NT2/D1 (cell line): ENCODE measurements at regions not wholly inside any gene's neighbourhood (a gene's known extent, or its start where the extent isn't known, plus 50 kb on each side); places are given as distances from the start of the nearest gene placed in this dataset.

ENCODE experiments used
- SUZ12 ChIP-seq: IDR thresholded peaks from 2 replicates; pipeline ENCODE4 v1.6.1; 2011; ENCODE audit not compliant: insufficient read length, insufficient read depth; ENCODE audit errors: extremely low read depth
- YY1 ChIP-seq: IDR thresholded peaks from 2 replicates; pipeline ENCODE4 v1.6.1; 2011; ENCODE audit not compliant: insufficient read length, insufficient read depth

DNA sequence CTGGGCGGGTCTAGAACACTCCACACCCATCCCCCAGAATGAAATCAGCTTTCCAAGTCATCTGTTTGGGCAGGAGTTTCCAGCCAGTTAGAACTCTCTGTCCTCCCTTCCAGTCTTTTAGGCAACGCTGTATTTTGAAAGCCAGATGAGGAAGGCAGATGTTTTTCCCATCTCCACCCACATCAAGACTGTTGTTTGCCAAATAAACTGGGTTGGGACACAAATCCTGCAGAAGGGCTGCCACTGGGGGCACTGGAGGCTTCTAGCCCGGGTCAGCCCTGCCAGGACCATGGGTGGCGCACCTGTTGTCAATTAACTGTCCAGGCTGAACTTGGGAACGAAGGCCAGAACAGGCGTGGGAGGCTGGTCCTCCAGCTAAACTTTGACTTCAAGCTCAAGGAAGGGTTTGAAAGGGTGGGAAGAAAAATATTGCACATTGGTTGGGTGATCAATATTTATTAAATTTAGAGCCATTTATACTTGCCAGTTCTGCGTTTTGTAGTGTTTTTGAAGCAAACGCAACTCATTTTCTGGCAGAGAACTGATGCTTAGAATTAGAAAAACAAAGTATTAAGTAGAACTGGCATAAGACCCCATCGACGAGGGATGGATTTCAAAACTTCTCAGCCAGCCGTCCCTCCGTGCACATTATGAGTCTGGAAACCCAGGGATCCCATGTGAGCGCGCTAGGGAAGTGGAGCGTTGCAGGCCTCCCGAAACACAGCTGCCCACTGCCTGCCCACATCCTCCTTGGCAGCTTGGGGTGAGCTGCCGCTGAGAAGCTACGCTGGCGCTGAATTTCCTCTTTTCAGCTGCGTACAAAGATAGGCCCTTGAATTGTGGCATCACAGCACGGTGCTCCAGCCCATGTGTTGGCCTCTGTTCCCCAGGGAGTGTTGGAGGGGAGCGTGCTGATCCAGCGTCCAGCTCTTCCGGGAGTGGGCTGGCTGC is 297.4 kb downstream of the QKI start:
- TF ChIP-seq SUZ12 (no peak), YY1 (no peak)
